NCI-H146 treated with DMSO at 0.1 percent for 48 hours (cell line): ENCODE measurements at regions not wholly inside any gene's neighbourhood (a gene's known extent, or its start where the extent isn't known, plus 50 kb on each side); places are given as distances from the start of the nearest gene placed in this dataset.

Experiments
- DNase-seq: peaks from one replicate; lab custom pipeline; 2025; ENCODE audit not compliant: unreplicated experiment; lab: John Stamatoyannopoulos, UW

GRCh38 chr11:80144897-80145594 is 704.2 kb upstream of the TENM4 start:
- DNase-seq: no peak

GRCh38 chr11:80136991-80137390 is 696.2 kb upstream of the TENM4 start:
- no peak for DNase-seq

- DNase-seq: no peak
Observed at GRCh38 chr11:80129396-80129795, 688.6 kb upstream of the TENM4 start.

- DNase-seq: no peak
Observed at GRCh38 chr11:80122211-80122610, 681.4 kb upstream of the TENM4 start.

GRCh38 chr11:80118073-80118472 is 677.2 kb upstream of the TENM4 start:
- DNase-seq: no peak

- DNase-seq: no peak
Observed at GRCh38 chr11:80116796-80117195, 676.0 kb upstream of the TENM4 start.

GRCh38 chr11:80109652-80110051 is 668.8 kb upstream of the TENM4 start:
- no peak for DNase-seq

- DNase-seq: no peak
Observed at GRCh38 chr11:80109031-80109430, 668.2 kb upstream of the TENM4 start.

- no peak for DNase-seq
Observed at GRCh38 chr11:80107415-80107814, 666.6 kb upstream of the TENM4 start.

GRCh38 chr11:80104191-80104590 is 663.4 kb upstream of the TENM4 start:
- DNase-seq: no peak

GRCh38 chr11:80103142-80103859 is 662.5 kb upstream of the TENM4 start:
- no peak for DNase-seq

GRCh38 chr11:80097146-80097545 is 656.3 kb upstream of the TENM4 start:
- no peak for DNase-seq

- no peak for DNase-seq
Observed at GRCh38 chr11:80096736-80097135, 655.9 kb upstream of the TENM4 start.

- no peak for DNase-seq
Observed at GRCh38 chr11:80086496-80087055, 645.7 kb upstream of the TENM4 start.

GRCh38 chr11:80085563-80085962 is 644.7 kb upstream of the TENM4 start:
- DNase-seq: no peak

- no peak for DNase-seq
Observed at GRCh38 chr11:80084608-80085007, 643.8 kb upstream of the TENM4 start.

GRCh38 chr11:80083531-80083951 is 642.7 kb upstream of the TENM4 start:
- DNase-seq: no peak

- no peak for DNase-seq
Observed at GRCh38 chr11:80082406-80082805, 641.6 kb upstream of the TENM4 start.

- DNase-seq: no peak
Observed at GRCh38 chr11:80077113-80077512, 636.3 kb upstream of the TENM4 start.

- no peak for DNase-seq
Observed at GRCh38 chr11:80074837-80075236, 634.0 kb upstream of the TENM4 start.

GRCh38 chr11:80066291-80066690 is 625.5 kb upstream of the TENM4 start:
- DNase-seq: no peak

- DNase-seq: no peak
Observed at GRCh38 chr11:80065086-80065485, 624.3 kb upstream of the TENM4 start.
